RWPE2 (cell line): ENCODE measurements at regions not wholly inside any gene's neighbourhood (a gene's known extent, or its start where the extent isn't known, plus 50 kb on each side); places are given as distances from the start of the nearest gene placed in this dataset.

Experiments used
- ATAC-seq: fragments of 200-7000 bp; cut with Tn5 transposase; 3 replicates; pipeline ENCODE4 v1.9.1; 2021; ENCODE audit warnings: low read depth
- DNase-seq: peaks from one replicate; pipeline ENCODE4 v3.0.0-alpha.2; 2020; ENCODE audit warnings: low spot score
- H3K27ac ChIP-seq: fragments of 450-650 bp; 2 replicates; pipeline ENCODE4 v1.5.1; 2017; ENCODE audit warnings: mild to moderate bottlenecking; ENCODE audit not compliant: poor library complexity, severe bottlenecking
- H3K27me3 ChIP-seq: fragments of 250-450 bp; sonication (Bioruptor Pico); 2 replicates; pipeline ENCODE4 v1.5.1; 2021; ENCODE audit warnings: mild to moderate bottlenecking, moderate library complexity; ENCODE audit not compliant: insufficient read depth, poor library complexity, severe bottlenecking
- H3K36me3 ChIP-seq: fragments of 250-450 bp; sonication (Bioruptor Pico); 2 replicates; pipeline ENCODE4 v1.5.1; 2020; ENCODE audit warnings: low read depth, mild to moderate bottlenecking, moderate library complexity
- H3K4me1 ChIP-seq: fragments of 250-450 bp; sonication (Bioruptor Pico); 2 replicates; pipeline ENCODE4 v1.5.1; 2021; ENCODE audit warnings: mild to moderate bottlenecking, moderate library complexity; ENCODE audit not compliant: insufficient read depth, poor library complexity, severe bottlenecking
- H3K4me3 ChIP-seq: fragments of 250-450 bp; sonication (Bioruptor Pico); 2 replicates; pipeline ENCODE4 v1.5.1; 2021; ENCODE audit warnings: mild to moderate bottlenecking, moderate library complexity; ENCODE audit not compliant: severe bottlenecking
- H3K9me3 ChIP-seq: fragments of 250-450 bp; sonication (Bioruptor Pico); 2 replicates; pipeline ENCODE4 v1.5.1; 2021; ENCODE audit warnings: mild to moderate bottlenecking, moderate library complexity; ENCODE audit not compliant: severe bottlenecking
- TF ChIP-seq, protein P1 (sequence below): fragments of 450-650 bp; IDR thresholded peaks from one replicate; pipeline ENCODE4 v1.5.1; 2017; ENCODE audit warnings: mild to moderate bottlenecking, moderate library complexity; ENCODE audit not compliant: poor library complexity, severe bottlenecking

DNA sequence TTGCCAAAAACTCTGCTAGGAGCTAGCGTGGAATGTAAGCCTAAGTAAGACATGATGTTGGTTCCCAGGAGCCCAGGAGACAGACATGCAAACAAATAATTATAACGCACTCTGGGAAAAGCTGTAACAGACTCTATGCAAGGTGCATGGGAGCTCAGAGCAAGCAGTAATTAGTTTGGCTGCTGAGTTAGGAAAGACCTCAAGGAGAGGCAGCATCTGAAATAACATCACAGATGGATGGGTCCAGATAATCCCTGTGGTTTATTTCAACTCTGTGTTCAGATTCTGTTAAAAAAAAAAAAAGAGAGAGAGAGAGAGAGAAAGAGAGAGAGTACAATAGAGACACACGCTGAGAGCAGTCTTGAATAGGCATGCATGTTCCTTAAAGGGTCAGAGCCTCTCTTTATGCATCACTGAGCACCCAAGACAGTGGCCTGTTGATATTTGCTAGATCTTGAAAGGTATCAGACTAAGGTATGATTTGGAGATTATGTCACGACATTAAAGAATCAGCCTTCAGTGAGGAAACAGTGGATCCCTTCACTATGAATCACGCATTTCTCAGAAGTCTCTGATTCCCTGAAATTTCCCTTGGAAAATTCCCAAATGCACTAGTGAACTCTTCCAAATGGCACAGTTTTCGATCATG is 124.4 kb upstream of the LIPC start:
- ATAC-seq (peak; percentile 45; the same call in 2 of the 3 replicates), DNase-seq (no peak)
- peaks cover 12% of the 10 kb centered on the region for H3K4me1 ChIP-seq
- TF ChIP-seq, protein P1, sequence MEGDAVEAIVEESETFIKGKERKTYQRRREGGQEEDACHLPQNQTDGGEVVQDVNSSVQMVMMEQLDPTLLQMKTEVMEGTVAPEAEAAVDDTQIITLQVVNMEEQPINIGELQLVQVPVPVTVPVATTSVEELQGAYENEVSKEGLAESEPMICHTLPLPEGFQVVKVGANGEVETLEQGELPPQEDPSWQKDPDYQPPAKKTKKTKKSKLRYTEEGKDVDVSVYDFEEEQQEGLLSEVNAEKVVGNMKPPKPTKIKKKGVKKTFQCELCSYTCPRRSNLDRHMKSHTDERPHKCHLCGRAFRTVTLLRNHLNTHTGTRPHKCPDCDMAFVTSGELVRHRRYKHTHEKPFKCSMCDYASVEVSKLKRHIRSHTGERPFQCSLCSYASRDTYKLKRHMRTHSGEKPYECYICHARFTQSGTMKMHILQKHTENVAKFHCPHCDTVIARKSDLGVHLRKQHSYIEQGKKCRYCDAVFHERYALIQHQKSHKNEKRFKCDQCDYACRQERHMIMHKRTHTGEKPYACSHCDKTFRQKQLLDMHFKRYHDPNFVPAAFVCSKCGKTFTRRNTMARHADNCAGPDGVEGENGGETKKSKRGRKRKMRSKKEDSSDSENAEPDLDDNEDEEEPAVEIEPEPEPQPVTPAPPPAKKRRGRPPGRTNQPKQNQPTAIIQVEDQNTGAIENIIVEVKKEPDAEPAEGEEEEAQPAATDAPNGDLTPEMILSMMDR = no peak
- no peak overlapping the region for H3K4me3 ChIP-seq
- H3K27ac ChIP-seq = peak overlapping the region; percentile 2
- H3K36me3 ChIP-seq = no peaks in the 10 kb centered on the region
- H3K27me3 ChIP-seq = no peaks in the 10 kb centered on the region
- no peaks in the 10 kb centered on the region for H3K9me3 ChIP-seq

DNA sequence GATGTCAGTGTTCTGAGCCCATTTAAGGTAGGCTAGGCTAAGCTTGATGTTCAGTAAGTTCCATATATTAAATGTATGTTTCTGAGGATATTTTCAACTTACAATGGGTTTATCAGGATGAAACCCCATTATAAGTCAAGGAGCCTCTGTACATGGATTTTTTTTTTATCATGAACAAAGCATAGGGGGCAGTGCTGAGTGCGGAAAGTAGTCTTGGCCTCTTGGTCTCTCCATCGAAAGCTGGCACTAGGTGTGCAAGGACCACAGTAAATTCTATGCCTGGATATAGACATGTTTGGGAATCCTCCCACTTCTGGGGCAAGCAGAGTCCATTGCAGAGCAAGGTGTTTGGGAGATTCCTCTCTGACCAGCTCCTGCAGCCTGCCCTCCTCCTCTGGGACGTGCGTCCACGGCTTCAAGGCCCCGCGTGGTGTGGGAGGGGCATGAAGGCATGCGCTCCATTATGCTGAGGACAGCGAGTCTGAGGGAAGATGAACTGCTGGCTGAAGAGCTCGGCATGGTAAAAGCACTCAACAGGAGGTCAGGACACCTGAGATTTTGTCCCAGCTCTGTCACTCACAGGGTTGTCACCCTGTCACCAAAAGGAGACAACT is 122.9 kb upstream of the LIPC start:
- Histone ChIP-seq H3K9me3 (no peaks in the 10 kb centered on the region), H3K4me1 (peaks cover 12% of the 10 kb centered on the region), H3K4me3 (no peak overlapping the region), H3K27ac (no peak overlapping the region), H3K36me3 (no peaks in the 10 kb centered on the region), H3K27me3 (no peaks in the 10 kb centered on the region)
- no peak for DNase-seq
- TF ChIP-seq, protein P1 = no peak
- no peak for ATAC-seq

DNA sequence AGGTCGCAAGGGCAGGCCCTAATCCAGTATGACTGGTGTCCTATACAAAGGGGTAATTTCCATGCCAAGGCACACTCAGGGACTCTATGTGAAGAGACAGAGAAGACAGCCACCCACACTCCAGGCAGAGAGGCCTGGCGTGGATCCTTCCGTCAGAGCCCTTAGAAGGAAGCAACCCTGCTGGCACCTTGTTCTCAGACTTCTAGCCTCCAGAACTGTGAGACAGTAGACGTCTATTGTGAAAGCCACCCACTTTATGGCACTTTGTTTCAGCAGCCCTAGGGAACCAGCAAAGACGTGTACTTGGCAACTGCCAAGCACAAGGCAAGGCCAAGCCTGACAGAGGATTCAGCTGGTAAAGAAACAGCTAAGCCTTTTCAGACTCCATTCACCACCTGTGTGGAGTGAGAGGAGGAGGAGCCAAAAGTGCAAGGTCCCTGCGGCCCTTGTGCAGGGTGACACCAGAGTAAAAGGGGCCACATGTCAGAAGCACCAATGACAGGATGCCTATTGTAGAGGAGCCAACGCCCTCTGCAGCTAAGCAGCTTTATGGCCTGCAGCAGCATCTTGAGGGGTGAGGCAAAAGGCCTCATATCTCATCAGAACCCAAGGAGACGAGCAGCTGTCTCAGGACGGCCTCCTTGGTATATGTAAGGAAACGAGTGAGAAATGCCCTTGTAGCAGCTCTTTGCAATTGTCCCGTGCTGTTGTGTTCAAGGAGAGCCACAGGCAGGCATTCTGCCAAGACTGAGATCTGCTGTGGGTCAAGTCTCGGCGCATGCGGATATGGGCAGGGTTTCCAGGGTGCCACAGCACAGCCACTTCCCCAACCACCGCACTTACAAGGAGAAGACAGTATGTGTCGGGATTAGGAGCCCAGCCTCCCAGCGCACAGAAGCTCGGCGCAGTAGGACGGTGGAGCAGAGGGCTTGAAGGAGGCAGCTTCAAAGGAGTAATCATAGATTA is 121.5 kb upstream of the LIPC start:
- TF ChIP-seq, protein P1 = no peak
- H3K36me3 ChIP-seq = no peaks in the 10 kb centered on the region
- peaks cover 12% of the 10 kb centered on the region for H3K4me1 ChIP-seq
- H3K27ac ChIP-seq = no peak overlapping the region
- H3K4me3 ChIP-seq = no peak overlapping the region
- no peaks in the 10 kb centered on the region for H3K9me3 ChIP-seq
- no peaks in the 10 kb centered on the region for H3K27me3 ChIP-seq
- ATAC-seq (no peak), DNase-seq (no peak)

DNA sequence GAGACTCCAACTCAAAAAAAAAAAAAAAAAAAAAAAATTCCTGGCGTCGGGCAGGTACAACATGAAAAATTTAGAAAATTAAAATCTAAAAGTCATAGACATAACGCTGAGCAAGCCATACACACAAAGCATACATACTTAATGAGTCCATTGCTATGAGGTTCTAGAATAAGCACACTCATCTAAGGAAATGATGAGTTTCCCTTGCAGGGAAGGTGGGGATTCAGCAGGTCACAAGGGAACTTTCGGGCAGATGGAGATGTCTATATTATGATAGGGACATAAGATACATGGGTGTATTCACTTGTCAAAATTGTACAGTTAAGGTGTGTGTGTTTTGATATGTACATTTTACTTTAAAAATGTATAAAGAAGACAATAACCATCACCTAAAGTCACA is 120.2 kb upstream of the LIPC start:
- Histone ChIP-seq H3K27ac (no peak overlapping the region), H3K4me3 (no peak overlapping the region)

More for the DNA sequence above, 120.2 kb upstream of the LIPC start:
- peaks cover 10% of the 10 kb centered on the region for H3K4me1 ChIP-seq
- DNase-seq (no peak), ATAC-seq (no peak)
- H3K27me3 ChIP-seq = no peaks in the 10 kb centered on the region
- TF ChIP-seq, protein P1 = no peak
- H3K9me3 ChIP-seq = no peaks in the 10 kb centered on the region
- H3K36me3 ChIP-seq = no peaks in the 10 kb centered on the region
